CD4-positive, CD25-positive, alpha-beta regulatory T cell (primary cell): ENCODE measurements at regions not wholly inside any gene's neighbourhood (a gene's known extent, or its start where the extent isn't known, plus 50 kb on each side); places are given as distances from the start of the nearest gene placed in this dataset.

Source experiments
- ATAC-seq, 2 donors: fragments of 150-1000 bp; cut with Tn5 transposase; one replicate each; pipeline ENCODE4 v1.10.0; 2021; ENCODE audit warnings: low read depth in 2 of 2, moderate number of reproducible peaks in 2 of 2, moderate library complexity in 1 of 2
- DNase-seq, 3 donors: peaks; one replicate each; pipeline versions ENCODE4 v3.0.0 to v3.0.0-alpha.2; 2012 to 2022; ENCODE audit warnings: mixed read lengths in 1 of 3
- H3K27ac ChIP-seq: one replicate; pipeline ENCODE4 v1.7.0; 2013; ENCODE audit warnings: mild to moderate bottlenecking, low read length; ENCODE audit not compliant: insufficient read depth, poor library complexity, severe bottlenecking
- H3K27me3 ChIP-seq: one replicate; pipeline ENCODE4 v1.7.0; 2013; ENCODE audit warnings: low read length; ENCODE audit not compliant: control insufficient read depth, insufficient read depth
- H3K36me3 ChIP-seq: one replicate; pipeline ENCODE4 v1.7.0; 2013; ENCODE audit warnings: mild to moderate bottlenecking, low read length, moderate library complexity; ENCODE audit not compliant: control insufficient read depth, insufficient read depth
- H3K4me1 ChIP-seq: 2 replicates; pipeline ENCODE4 v1.7.0; 2013; ENCODE audit warnings: mild to moderate bottlenecking, low read length; ENCODE audit not compliant: insufficient read depth, control insufficient read depth, poor library complexity, severe bottlenecking
- H3K4me3 ChIP-seq: one replicate; pipeline ENCODE4 v1.7.0; 2013; ENCODE audit warnings: low read depth, mild to moderate bottlenecking, low read length, moderate library complexity
- H3K9me3 ChIP-seq, 2 experiments: 1 replicate in 1 of 2; 2 replicates in 1 of 2; pipeline ENCODE4 v1.7.0; 2013; ENCODE audit warnings: low read length in 2 of 2, mild to moderate bottlenecking in 1 of 2, moderate library complexity in 1 of 2; ENCODE audit not compliant: control insufficient read depth in 2 of 2
- H3K27ac Mint-ChIP-seq, 3 donors: one replicate each; pipeline ENCODE4 v1.8.0; 2020 to 2022; ENCODE audit warnings: mild to moderate bottlenecking in 3 of 3, mixed read lengths in 3 of 3, moderate library complexity in 2 of 3
- H3K27me3 Mint-ChIP-seq: one replicate; pipeline ENCODE4 v1.8.0; 2022; ENCODE audit warnings: mild to moderate bottlenecking, mixed read lengths
- H3K36me3 Mint-ChIP-seq: one replicate; pipeline ENCODE4 v1.8.0; 2020; ENCODE audit warnings: mixed read lengths
- H3K4me1 Mint-ChIP-seq, 4 donors: one replicate each; pipeline ENCODE4 v1.8.0; 2020 to 2022; ENCODE audit warnings: mixed read lengths in 4 of 4, mild to moderate bottlenecking in 1 of 4
- H3K4me3 Mint-ChIP-seq, 4 donors: one replicate each; pipeline ENCODE4 v1.8.0; 2020 to 2022; ENCODE audit warnings: mild to moderate bottlenecking in 4 of 4, mixed read lengths in 4 of 4, moderate library complexity in 3 of 4
- H3K9me3 Mint-ChIP-seq, 7 donors: one replicate each; pipeline ENCODE4 v1.8.0; 2020 to 2022; ENCODE audit warnings: mixed read lengths in 7 of 7, mild to moderate bottlenecking in 3 of 7, moderate library complexity in 2 of 7

DNA sequence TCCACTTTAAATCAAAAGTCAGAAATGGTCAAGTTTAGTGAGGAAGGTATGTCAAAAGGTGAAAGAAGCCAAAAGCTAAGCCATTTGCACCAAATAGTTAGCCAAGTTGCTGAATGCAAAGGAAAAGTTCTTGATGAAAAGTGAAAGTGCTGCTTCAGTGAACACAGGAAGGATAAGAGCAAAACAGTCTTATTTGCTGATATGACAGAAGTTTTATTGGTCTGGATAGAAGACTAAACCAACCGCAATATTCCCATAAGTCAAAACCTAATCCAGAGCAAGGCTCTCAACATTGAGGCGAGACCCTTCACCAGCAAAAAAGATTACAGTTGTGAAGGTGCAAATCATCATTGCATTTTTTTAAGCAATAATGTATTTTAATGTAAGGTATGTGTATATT, 496.5 kb upstream of the LRATD1 start:
- no peaks in the 10 kb centered on the region for H3K9me3 ChIP-seq
- DNase-seq: no peak
- no peak overlapping the region for H3K27ac ChIP-seq
- H3K4me3 Mint-ChIP-seq: no peak overlapping the region
- H3K9me3 Mint-ChIP-seq: peaks cover 0 to 18% (median 10%) of the 10 kb centered on the region in 7 donors
- peak overlapping the region in 1 of 3 donors; percentile 60 for H3K27ac Mint-ChIP-seq
- H3K4me1 Mint-ChIP-seq: no peaks in the 10 kb centered on the region
- no peaks in the 10 kb centered on the region for H3K36me3 ChIP-seq
- no peak for ATAC-seq
- no peaks in the 10 kb centered on the region for H3K36me3 Mint-ChIP-seq
- no peaks in the 10 kb centered on the region for H3K27me3 ChIP-seq
- no peaks in the 10 kb centered on the region for H3K4me1 ChIP-seq
- H3K27me3 Mint-ChIP-seq: no peaks in the 10 kb centered on the region
- H3K4me3 ChIP-seq: no peak overlapping the region

DNA sequence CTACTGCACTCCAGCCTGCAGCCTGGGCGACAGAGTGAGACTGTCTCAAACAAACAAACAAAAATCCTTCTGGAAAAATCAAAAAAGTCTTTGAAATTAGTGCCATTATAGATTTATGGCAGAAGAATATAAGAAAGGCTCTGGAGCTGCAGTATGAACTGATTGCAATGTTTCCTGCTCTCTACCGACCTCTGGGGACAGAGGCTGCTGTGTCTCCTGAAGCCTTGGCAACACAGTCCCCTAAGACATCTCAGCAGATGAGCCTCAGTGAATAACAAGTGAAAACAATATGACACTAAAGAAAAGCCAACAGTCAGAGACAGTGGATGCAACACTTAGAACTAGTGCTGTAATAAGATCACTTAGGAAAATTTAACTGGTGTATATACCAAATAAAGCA, 494.9 kb upstream of the LRATD1 start:
- ATAC-seq (no peak), DNase-seq (no peak)
- no peak overlapping the region for H3K4me3 ChIP-seq
- no peaks in the 10 kb centered on the region for H3K36me3 ChIP-seq
- Mint-ChIP-seq H3K27me3 (no peaks in the 10 kb centered on the region), H3K36me3 (no peaks in the 10 kb centered on the region), H3K4me3 (no peak overlapping the region), H3K4me1 (no peaks in the 10 kb centered on the region), H3K27ac (no peak overlapping the region), H3K9me3 (peaks cover 0 to 22% (median 9%) of the 10 kb centered on the region in 7 donors)
- H3K27me3 ChIP-seq: no peaks in the 10 kb centered on the region
- H3K27ac ChIP-seq: no peak overlapping the region
- H3K4me1 ChIP-seq: no peaks in the 10 kb centered on the region
- no peaks in the 10 kb centered on the region for H3K9me3 ChIP-seq

DNA sequence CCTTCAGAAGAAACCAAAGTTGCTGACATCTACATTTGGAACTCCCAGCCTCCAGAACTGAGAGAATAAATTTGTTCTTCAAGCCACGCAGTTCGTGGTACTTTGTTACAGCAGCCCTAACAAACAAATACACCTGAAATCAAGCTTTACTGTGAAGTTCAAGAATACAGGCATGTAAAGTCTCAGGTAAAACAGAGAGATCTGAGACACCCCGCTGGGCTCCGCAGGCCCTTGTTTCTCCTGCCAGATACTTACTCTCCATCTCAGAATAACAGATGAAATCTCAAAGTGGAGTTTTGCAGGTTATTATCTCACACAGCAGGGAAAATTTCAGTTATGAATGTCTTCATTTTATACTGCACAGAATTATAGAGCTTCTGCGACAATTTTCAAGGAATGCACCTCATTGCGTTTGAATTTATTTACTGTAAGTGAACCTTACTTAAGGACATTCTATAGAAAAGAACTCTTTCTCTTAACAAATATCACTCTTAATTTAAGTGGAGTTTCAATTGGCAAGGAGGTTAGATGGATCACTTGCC, 492.4 kb upstream of the LRATD1 start:
- H3K4me3 Mint-ChIP-seq: no peak overlapping the region
- H3K36me3 Mint-ChIP-seq: no peaks in the 10 kb centered on the region
- no peaks in the 10 kb centered on the region for H3K27me3 Mint-ChIP-seq
- Histone ChIP-seq H3K36me3 (no peaks in the 10 kb centered on the region), H3K4me3 (no peak overlapping the region), H3K27ac (no peak overlapping the region), H3K27me3 (no peaks in the 10 kb centered on the region), H3K9me3 (no peaks in the 10 kb centered on the region), H3K4me1 (no peaks in the 10 kb centered on the region)
- no peaks in the 10 kb centered on the region for H3K4me1 Mint-ChIP-seq
- H3K9me3 Mint-ChIP-seq: peaks cover 0 to 14% (median 10%) of the 10 kb centered on the region in 7 donors
- no peak overlapping the region for H3K27ac Mint-ChIP-seq
- ATAC-seq (no peak), DNase-seq (no peak)

DNA sequence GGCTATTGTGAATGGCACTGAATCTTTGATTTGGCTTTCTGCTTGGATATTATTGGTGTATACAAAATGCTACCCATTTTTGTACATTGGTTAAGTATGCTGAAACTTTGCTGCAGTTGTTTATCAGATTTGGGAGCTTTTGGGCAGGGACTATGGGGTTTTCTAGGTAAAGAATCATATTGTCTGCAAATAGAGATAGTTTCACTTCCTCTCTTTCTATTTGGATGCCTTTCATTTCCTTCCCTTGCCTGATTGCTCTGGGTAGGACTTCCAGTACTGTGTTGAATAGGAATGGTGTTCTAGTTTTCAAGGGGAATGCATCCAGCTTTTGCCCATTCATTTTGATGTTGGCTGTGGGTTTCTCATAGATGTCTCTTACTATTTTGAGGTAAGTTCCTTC, 489.1 kb upstream of the LRATD1 start:
- no peaks in the 10 kb centered on the region for H3K27me3 Mint-ChIP-seq
- ATAC-seq (no peak), DNase-seq (no peak)
- H3K4me3 ChIP-seq: no peak overlapping the region
- H3K36me3 Mint-ChIP-seq: no peaks in the 10 kb centered on the region
- H3K4me3 Mint-ChIP-seq: no peak overlapping the region
- H3K9me3 Mint-ChIP-seq: peaks cover 1 to 17% (median 8%) of the 10 kb centered on the region in 7 donors
- no peaks in the 10 kb centered on the region for H3K27me3 ChIP-seq
- H3K27ac ChIP-seq: no peak overlapping the region
- no peaks in the 10 kb centered on the region for H3K36me3 ChIP-seq
- no peak overlapping the region for H3K27ac Mint-ChIP-seq
- no peaks in the 10 kb centered on the region for H3K4me1 Mint-ChIP-seq
- no peaks in the 10 kb centered on the region for H3K4me1 ChIP-seq
- no peaks in the 10 kb centered on the region for H3K9me3 ChIP-seq

DNA sequence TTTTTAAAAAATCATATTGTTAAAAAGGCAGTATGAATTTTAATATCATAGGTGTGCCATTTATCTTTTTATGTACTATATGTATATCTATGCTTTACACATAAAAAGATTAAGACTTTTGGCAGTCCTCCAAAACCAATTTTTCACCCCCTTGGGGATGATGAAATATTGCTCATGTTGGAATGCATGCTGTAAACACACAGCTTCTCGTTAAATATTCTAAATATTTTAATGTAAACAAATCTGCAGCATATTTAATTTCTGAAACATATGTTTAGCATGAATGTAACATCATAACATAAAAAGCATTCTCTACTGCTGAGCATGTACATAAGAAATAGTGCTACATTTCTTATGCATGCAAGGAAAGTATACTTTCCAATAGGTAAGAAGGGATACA, 484.3 kb upstream of the LRATD1 start:
- Histone ChIP-seq H3K4me1 (no peaks in the 10 kb centered on the region), H3K9me3 (no peaks in the 10 kb centered on the region), H3K27me3 (no peaks in the 10 kb centered on the region), H3K36me3 (no peaks in the 10 kb centered on the region), H3K27ac (no peak overlapping the region), H3K4me3 (no peak overlapping the region)
- Mint-ChIP-seq H3K4me3 (no peak overlapping the region), H3K27ac (no peak overlapping the region), H3K9me3 (peaks cover 0 to 18% (median 8%) of the 10 kb centered on the region in 7 donors), H3K27me3 (no peaks in the 10 kb centered on the region), H3K4me1 (no peaks in the 10 kb centered on the region), H3K36me3 (no peaks in the 10 kb centered on the region)
- DNase-seq (no peak), ATAC-seq (no peak)

DNA sequence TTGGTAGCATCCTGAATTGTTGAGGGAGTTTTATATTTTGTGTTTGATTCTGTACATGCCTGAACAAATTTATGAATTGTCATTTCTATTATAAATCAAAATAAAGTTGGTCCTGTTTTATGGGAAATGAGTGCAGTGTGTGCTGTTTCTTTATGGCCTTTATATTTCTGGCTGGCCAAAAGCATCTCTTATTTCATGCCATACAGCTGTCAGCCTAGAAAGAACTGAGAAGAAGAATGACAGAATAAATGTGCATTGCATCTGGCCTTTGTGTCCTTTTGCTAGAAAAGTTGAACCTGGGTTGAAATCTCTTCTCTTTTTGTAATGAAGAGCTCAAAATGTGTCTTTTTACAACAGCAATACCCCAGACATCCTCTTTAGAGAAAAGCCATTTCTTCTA, 474.7 kb upstream of the LRATD1 start:
- Mint-ChIP-seq H3K27me3 (no peaks in the 10 kb centered on the region), H3K4me3 (no peak overlapping the region), H3K4me1 (no peaks in the 10 kb centered on the region), H3K36me3 (no peaks in the 10 kb centered on the region), H3K9me3 (peaks cover 0 to 7% (median 5%) of the 10 kb centered on the region in 7 donors), H3K27ac (no peak overlapping the region)
- Histone ChIP-seq H3K36me3 (no peaks in the 10 kb centered on the region), H3K9me3 (no peaks in the 10 kb centered on the region), H3K27me3 (no peaks in the 10 kb centered on the region), H3K27ac (no peak overlapping the region), H3K4me1 (no peaks in the 10 kb centered on the region), H3K4me3 (no peak overlapping the region)
- ATAC-seq (no peak), DNase-seq (no peak)

DNA sequence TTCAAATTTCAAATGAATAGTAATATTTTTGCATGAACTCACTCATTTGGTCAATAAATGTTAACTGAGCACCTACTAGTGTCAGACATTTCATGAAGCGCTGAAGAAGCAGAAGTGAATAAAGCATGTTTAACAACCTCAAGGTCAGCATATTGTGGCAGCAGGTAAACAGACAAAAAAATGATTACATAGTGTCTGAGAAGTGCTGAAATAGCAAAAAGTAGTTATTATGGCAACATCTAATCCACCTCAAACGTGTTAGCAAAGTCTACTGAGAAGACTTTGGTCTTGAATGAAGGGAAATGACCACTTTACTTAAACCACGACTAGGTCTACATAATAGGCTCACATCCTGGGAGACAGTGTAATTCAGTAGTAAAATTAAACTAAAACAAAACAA, 452.2 kb upstream of the LRATD1 start:
- Mint-ChIP-seq H3K27me3 (no peaks in the 10 kb centered on the region), H3K36me3 (no peaks in the 10 kb centered on the region), H3K4me3 (no peak overlapping the region), H3K4me1 (no peaks in the 10 kb centered on the region), H3K27ac (no peak overlapping the region), H3K9me3 (peaks cover 0 to 20% (median 3%) of the 10 kb centered on the region in 7 donors)
- no peak for ATAC-seq
- Histone ChIP-seq H3K4me1 (no peaks in the 10 kb centered on the region), H3K9me3 (peaks cover 0 to 4% of the 10 kb centered on the region in 2 experiments), H3K27ac (no peak overlapping the region), H3K27me3 (no peaks in the 10 kb centered on the region), H3K4me3 (no peak overlapping the region), H3K36me3 (no peaks in the 10 kb centered on the region)
- no peak for DNase-seq

DNA sequence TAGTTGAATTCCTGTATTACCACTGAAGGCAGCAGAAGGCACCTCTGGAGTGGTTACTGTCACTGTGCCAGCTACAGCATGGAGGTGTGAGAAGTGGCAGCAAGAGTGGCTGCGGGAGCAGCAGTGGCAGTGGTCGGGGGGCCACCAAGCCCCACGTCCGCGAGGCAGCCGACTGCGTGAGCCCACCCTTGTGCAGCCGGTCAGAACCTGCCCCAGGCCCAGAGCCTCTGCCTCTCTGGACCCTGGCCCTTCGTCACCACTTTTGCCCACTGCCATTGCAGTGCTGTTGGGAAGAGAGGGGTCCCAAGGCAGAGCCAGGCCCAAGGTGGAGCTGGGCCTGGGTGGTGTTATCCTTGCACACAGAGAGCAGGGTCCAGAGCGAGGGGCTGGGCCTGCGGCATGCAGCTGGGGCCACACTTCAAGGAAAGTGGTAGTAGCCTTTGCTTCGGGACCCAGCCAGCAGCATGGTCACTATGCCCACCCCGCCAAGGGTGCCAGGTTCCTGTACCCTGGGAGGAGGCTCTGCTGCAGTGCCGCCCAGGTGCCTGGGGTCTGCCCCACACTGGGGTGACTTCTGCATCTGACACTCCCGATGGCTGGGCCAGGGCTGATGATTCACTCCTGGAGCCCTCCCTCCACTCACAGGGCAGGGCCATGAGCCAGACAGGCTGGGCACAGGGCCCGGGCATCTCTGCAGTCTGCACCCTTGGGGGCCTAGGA, 450.1 kb upstream of the LRATD1 start:
- Mint-ChIP-seq H3K27ac (no peak overlapping the region), H3K4me3 (no peak overlapping the region), H3K27me3 (no peaks in the 10 kb centered on the region), H3K9me3 (peaks cover 2 to 13% (median 4%) of the 10 kb centered on the region in 7 donors), H3K4me1 (no peaks in the 10 kb centered on the region), H3K36me3 (no peaks in the 10 kb centered on the region)
- no peaks in the 10 kb centered on the region for H3K36me3 ChIP-seq
- H3K9me3 ChIP-seq: peaks cover 0 to 4% of the 10 kb centered on the region in 2 experiments
- ATAC-seq (no peak), DNase-seq (no peak)
- H3K4me1 ChIP-seq: no peaks in the 10 kb centered on the region
- no peak overlapping the region for H3K27ac ChIP-seq
- no peaks in the 10 kb centered on the region for H3K27me3 ChIP-seq
- H3K4me3 ChIP-seq: no peak overlapping the region
